OCI-LY7 (cell line): ENCODE measurements at regions not wholly inside any gene's neighbourhood (a gene's known extent, or its start where the extent isn't known, plus 50 kb on each side); places are given as distances from the start of the nearest gene placed in this dataset.

Experiments used
- BruUV-seq: library from RNA; stranded (reverse); fragments of 400-500 nt; replicated peaks from 2 replicates; lab custom pipeline; 2021; lab: Mats Ljungman, UMichigan
- CTCF ChIA-PET: fragments of 300-600 bp; sonication (Branson Sonifier 250); formaldehyde crosslinking; loops from one replicate; lab custom pipeline; 2022; ENCODE audit warnings: antibody characterized with exemption; ENCODE audit not compliant: unreplicated experiment; lab: Charles Lee
- POLR2A ChIA-PET: fragments of 300-600 bp; sonication (Branson Sonifier 250); formaldehyde crosslinking; loops from one replicate; lab custom pipeline; 2022; ENCODE audit warnings: antibody characterized with exemption; lab: Charles Lee
- DNase-seq: peaks from one replicate; pipeline ENCODE4 v3.0.0-alpha.2; 2015; ENCODE audit warnings: low spot score
- H2AFZ ChIP-seq: fragments of 200-600 bp; sonication (generic), shearing (Covaris generic); 2 replicates; pipeline ENCODE4 v1.6.1; 2014; ENCODE audit warnings: mild to moderate bottlenecking, antibody characterized with exemption, low read length, moderate library complexity
- H3K27ac ChIP-seq: fragments of 200-600 bp; sonication (generic); 2 replicates; pipeline ENCODE4 v1.5.1; 2014; ENCODE audit warnings: mixed run types, low read depth, mild to moderate bottlenecking, moderate library complexity, low read length, inconsistent platforms; ENCODE audit not compliant: poor library complexity, severe bottlenecking
- H3K36me3 ChIP-seq: fragments of 200-600 bp; sonication (generic); 2 replicates; pipeline ENCODE4 v1.6.1; 2014; ENCODE audit warnings: mild to moderate bottlenecking, antibody characterized with exemption, low read length, moderate library complexity, mixed read lengths; ENCODE audit not compliant: insufficient read depth
- H3K4me1 ChIP-seq: fragments of 200-600 bp; sonication (generic); 2 replicates; pipeline ENCODE4 v1.5.1; 2014; ENCODE audit warnings: mild to moderate bottlenecking, low read length; ENCODE audit not compliant: insufficient read depth, poor library complexity, severe bottlenecking
- H3K4me2 ChIP-seq: fragments of 200-600 bp; sonication (generic); 2 replicates; pipeline ENCODE4 v1.6.1; 2014; ENCODE audit warnings: mild to moderate bottlenecking, low read length
- H3K4me3 ChIP-seq: fragments of 200-600 bp; sonication (generic); 2 replicates; pipeline ENCODE4 v1.5.1; 2014; ENCODE audit warnings: mild to moderate bottlenecking, low read depth, low read length; ENCODE audit not compliant: poor library complexity, severe bottlenecking
- H3K79me2 ChIP-seq: fragments of 200-600 bp; sonication (generic); 2 replicates; pipeline ENCODE4 v1.6.1; 2016; ENCODE audit warnings: low read depth, mild to moderate bottlenecking, low read length, moderate library complexity, mixed read lengths; ENCODE audit not compliant: insufficient read depth
- H3K9me2 ChIP-seq: fragments of 200-600 bp; sonication (generic); 2 replicates; pipeline ENCODE4 v1.6.1; 2016; ENCODE audit warnings: mild to moderate bottlenecking, low read length, mixed read lengths; ENCODE audit not compliant: insufficient read depth
- H3K9me3 ChIP-seq: fragments of 200-600 bp; sonication (generic); 2 replicates; pipeline ENCODE4 v1.6.1; 2014; ENCODE audit warnings: mild to moderate bottlenecking, mixed run types, low read length, mixed read lengths
- H4K20me1 ChIP-seq: fragments of 200-600 bp; sonication (generic); 2 replicates; pipeline ENCODE4 v1.6.1; 2014; ENCODE audit warnings: mild to moderate bottlenecking, antibody characterized with exemption, low read length, moderate library complexity, mixed read lengths; ENCODE audit not compliant: insufficient read depth
- CTCF ChIP-seq: fragments of 200-600 bp; sonication (generic); conservative IDR thresholded peaks from 2 replicates; pipeline ENCODE4 v1.5.1; 2014; ENCODE audit warnings: mild to moderate bottlenecking, antibody characterized with exemption, low read length, moderate library complexity, mixed read lengths
- EZH2phosphoT487 ChIP-seq: fragments of 200-600 bp; sonication (generic); IDR thresholded peaks from 2 replicates; pipeline ENCODE4 v1.6.1; 2018; ENCODE audit warnings: low read depth, borderline replicate concordance, mild to moderate bottlenecking, mixed run types, antibody characterized with exemption, low read length, moderate library complexity, mixed read lengths
- intact Hi-C: fragments of 100-400 bp; cut with micrococcal nuclease; formaldehyde crosslinking; loops from one replicate; pipeline ENCODE4 v1.10.0; 2022; ENCODE audit not compliant: unreplicated experiment

- no TSS peak for BruUV-seq
- H3K27ac ChIP-seq: no peak overlapping the region
- H4K20me1 ChIP-seq: no peaks in the 10 kb centered on the region
- intact Hi-C loops: no loop called here
- H3K4me2 ChIP-seq: no peak overlapping the region
- H3K9me2 ChIP-seq: no peaks in the 10 kb centered on the region
- TF ChIP-seq CTCF (no peak), EZH2phosphoT487 (no peak)
- H2AFZ ChIP-seq: no peak overlapping the region
- no peaks in the 10 kb centered on the region for H3K4me1 ChIP-seq
- H3K79me2 ChIP-seq: no peaks in the 10 kb centered on the region
- ChIA-PET CTCF (no interaction called here), POLR2A (no interaction called here)
- H3K36me3 ChIP-seq: no peaks in the 10 kb centered on the region
- H3K4me3 ChIP-seq: no peak overlapping the region
- DNase-seq: no peak
- H3K9me3 ChIP-seq: no peaks in the 10 kb centered on the region
Measured at GRCh38 chr16:86224629-86225028, 285.7 kb upstream of the FOXF1 start.

GRCh38 chr16:86225905-86226371 lies 284.4 kb upstream of the FOXF1 start:
- H3K36me3 ChIP-seq: no peaks in the 10 kb centered on the region
- no peak overlapping the region for H3K4me3 ChIP-seq
- CTCF ChIA-PET: no interaction called here
- POLR2A ChIA-PET: no interaction called here
- H3K9me3 ChIP-seq: no peaks in the 10 kb centered on the region
- intact Hi-C loops: no loop called here
- H3K4me1 ChIP-seq: no peaks in the 10 kb centered on the region
- H2AFZ ChIP-seq: no peak overlapping the region
- H3K79me2 ChIP-seq: no peaks in the 10 kb centered on the region
- no peak overlapping the region for H3K4me2 ChIP-seq
- no TSS peak for BruUV-seq
- DNase-seq: no peak
- H3K27ac ChIP-seq: no peak overlapping the region
- H4K20me1 ChIP-seq: no peaks in the 10 kb centered on the region
- TF ChIP-seq EZH2phosphoT487 (no peak), CTCF (no peak)
- H3K9me2 ChIP-seq: no peaks in the 10 kb centered on the region

GRCh38 chr16:86227041-86227440 lies 283.3 kb upstream of the FOXF1 start:
- Histone ChIP-seq H4K20me1 (no peaks in the 10 kb centered on the region), H3K79me2 (no peaks in the 10 kb centered on the region), H2AFZ (no peak overlapping the region), H3K9me2 (no peaks in the 10 kb centered on the region), H3K36me3 (no peaks in the 10 kb centered on the region), H3K4me2 (no peak overlapping the region), H3K4me3 (no peak overlapping the region), H3K4me1 (no peaks in the 10 kb centered on the region), H3K27ac (no peak overlapping the region), H3K9me3 (no peaks in the 10 kb centered on the region)
- intact Hi-C loops: no loop called here
- DNase-seq: no peak
- BruUV-seq: no TSS peak
- ChIA-PET CTCF (no interaction called here), POLR2A (no interaction called here)
- TF ChIP-seq EZH2phosphoT487: no peak
- TF ChIP-seq CTCF: no peak
